ENCODE measurements at regions not wholly inside any gene's neighbourhood (a gene's known extent, or its start where the extent isn't known, plus 50 kb on each side); places are given as distances from the start of the nearest gene placed in this dataset.
"Not testable (repeated sequence)": the region's sequence is repeated elsewhere in the genome, so short reads cannot be mapped to it uniquely, and the experiment has no call there.

DNA sequence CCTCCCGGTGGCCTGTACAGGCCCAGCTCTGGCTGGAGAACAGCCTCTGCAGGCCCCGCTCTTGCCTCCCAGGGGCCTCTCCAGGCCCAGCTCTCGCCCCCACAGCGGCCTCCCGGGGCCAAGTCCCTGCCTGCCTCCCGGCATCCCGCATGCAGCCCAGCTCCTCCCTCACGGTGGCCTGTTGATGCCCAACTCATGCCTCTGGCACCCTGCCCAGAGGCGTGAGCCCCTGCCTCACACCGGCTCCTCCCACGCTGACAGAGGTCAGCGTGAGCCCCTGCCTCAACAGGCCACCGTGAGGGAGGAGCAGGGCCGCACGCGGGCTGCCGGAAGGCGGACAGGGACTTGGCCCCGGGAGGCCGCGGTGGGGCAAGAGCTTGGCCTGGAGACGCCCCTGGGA, 157.0 kb upstream of the CDK13 start:
- H3K9ac ChIP-seq (ENCODE audit: insufficient read depth in 1 of 2, low read depth in 2 of 2, low read length in 2 of 2); FAIRE-seq; H3K36me3 ChIP-seq (ENCODE audit: control insufficient read depth, insufficient read depth, low read length); H3K9me1 ChIP-seq (ENCODE audit: control insufficient read depth, insufficient read depth, low read length); DNase-seq (ENCODE audit: extremely low read depth in 1 of 4, low spot score in 3 of 4); H3K27me3 ChIP-seq (ENCODE audit: control insufficient read depth in 2 of 2, insufficient read depth in 2 of 2, low read length in 2 of 2); H3K4me2 ChIP-seq (ENCODE audit: insufficient read depth, low read length); H3K9me3 ChIP-seq (replicated peaks; ENCODE audit: control insufficient read depth, insufficient read depth, low read depth, low read length); CTCF ChIA-PET (ENCODE audit: low intra/inter-chr PET ratio); intact Hi-C loops (cut with micrococcal nuclease); H3K4me3 ChIP-seq; in situ Hi-C loops (cut with MboI); H3K27ac ChIP-seq (ENCODE audit: extremely low read depth, low read depth, low read length); H2AFZ ChIP-seq (ENCODE audit: low read depth, low read length); ATAC-seq; H3K4me1 ChIP-seq (replicated peaks in 1 of 2; ENCODE audit: control insufficient read depth in 2 of 2, insufficient read depth in 2 of 2, low read length in 2 of 2); POLR2A ChIA-PET; BruUV-seq (replicated peaks); H4K20me1 ChIP-seq (replicated peaks; ENCODE audit: control insufficient read depth, insufficient read depth, low read length); H3K79me2 ChIP-seq (ENCODE audit: control insufficient read depth, insufficient read depth, low read length): not testable (repeated sequence)
- 68% methylated on average over 4 of the region's 22 CpGs for WGBS (ENCODE audit: insufficient coverage, low coverage, missing lambda C conversion rate)
- TF ChIP-seq NFIC (IDR thresholded peaks at IDR 0.05), result 0 out of 2 replicates have a peak, but pooled peaks have one; percentile 5

DNA sequence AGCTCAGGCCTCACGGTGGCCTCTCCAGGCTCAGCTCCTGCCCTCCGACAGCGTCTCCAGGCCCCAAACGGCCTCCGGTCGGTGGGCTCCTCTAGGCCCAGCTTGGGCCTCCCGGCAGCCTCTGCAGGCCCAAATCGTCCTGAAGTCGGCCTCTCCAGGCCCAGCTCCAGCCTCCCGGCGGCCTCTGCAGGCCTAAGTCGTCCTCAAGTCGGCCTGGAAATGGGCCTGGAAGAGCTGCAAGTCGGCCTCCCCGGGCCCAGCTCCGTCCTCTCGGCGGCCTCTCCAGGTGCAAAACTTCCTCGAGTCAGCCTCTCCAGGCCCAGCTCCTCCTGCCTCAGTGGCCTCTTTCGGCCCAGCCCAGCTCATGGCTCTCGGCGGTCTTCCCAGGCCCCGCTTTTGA, 156.2 kb upstream of the CDK13 start:
- H3K9me3 ChIP-seq (replicated peaks; ENCODE audit: control insufficient read depth, insufficient read depth, low read depth, low read length); DNase-seq (ENCODE audit: extremely low read depth in 1 of 4, low spot score in 3 of 4); H3K36me3 ChIP-seq (ENCODE audit: control insufficient read depth, insufficient read depth, low read length); H3K9me1 ChIP-seq (ENCODE audit: control insufficient read depth, insufficient read depth, low read length); H3K4me2 ChIP-seq (ENCODE audit: insufficient read depth, low read length); H3K4me3 ChIP-seq; CTCF ChIA-PET (ENCODE audit: low intra/inter-chr PET ratio); intact Hi-C loops (cut with micrococcal nuclease); POLR2A ChIA-PET; H3K27me3 ChIP-seq (ENCODE audit: control insufficient read depth in 2 of 2, insufficient read depth in 2 of 2, low read length in 2 of 2); H3K9ac ChIP-seq (ENCODE audit: insufficient read depth in 1 of 2, low read depth in 2 of 2, low read length in 2 of 2); BruUV-seq (replicated peaks); H3K4me1 ChIP-seq (replicated peaks in 1 of 2; ENCODE audit: control insufficient read depth in 2 of 2, insufficient read depth in 2 of 2, low read length in 2 of 2); ATAC-seq; FAIRE-seq; H3K79me2 ChIP-seq (ENCODE audit: control insufficient read depth, insufficient read depth, low read length); in situ Hi-C loops (cut with MboI); H4K20me1 ChIP-seq (replicated peaks; ENCODE audit: control insufficient read depth, insufficient read depth, low read length); H3K27ac ChIP-seq (ENCODE audit: extremely low read depth, low read depth, low read length); H2AFZ ChIP-seq (ENCODE audit: low read depth, low read length): not testable (repeated sequence)
- 87% methylated on average over 7 of the region's 23 CpGs for WGBS (ENCODE audit: insufficient coverage, low coverage, missing lambda C conversion rate)

All from K562 (cell line).